Activated CD8-positive, alpha-beta memory T cell treated with anti-CD3 and anti-CD28 coated beads for 48 hours (primary cell): ENCODE measurements at regions not wholly inside any gene's neighbourhood (a gene's known extent, or its start where the extent isn't known, plus 50 kb on each side); places are given as distances from the start of the nearest gene placed in this dataset.

ENCODE experiments used
- DNase-seq, 3 experiments: peaks; one replicate each; pipeline ENCODE4 v3.0.0-alpha.2; 2020; ENCODE audit warnings: low read depth in 2 of 3, low spot score in 2 of 3

GRCh38 chr20:51886891-51887608, 84.7 kb upstream of the SALL4 start:
- no peak for DNase-seq

- DNase-seq, result no peak
Measured at GRCh38 chr20:51886341-51886740, 84.0 kb upstream of the SALL4 start.

- DNase-seq, result no peak
Measured at GRCh38 chr20:51884561-51884960, 82.2 kb upstream of the SALL4 start.

- no peak for DNase-seq
Measured at GRCh38 chr20:51880188-51880587, 77.9 kb upstream of the SALL4 start.

- no peak for DNase-seq
Measured at GRCh38 chr20:51876313-51876940, 74.1 kb upstream of the SALL4 start.

GRCh38 chr20:51873652-51874051, 71.3 kb upstream of the SALL4 start:
- DNase-seq, result no peak

GRCh38 chr20:51871943-51872342, 69.6 kb upstream of the SALL4 start:
- DNase-seq, result no peak

GRCh38 chr20:51869002-51869401, 66.7 kb upstream of the SALL4 start:
- DNase-seq, result no peak

GRCh38 chr20:51867251-51867650, 64.9 kb upstream of the SALL4 start:
- no peak for DNase-seq

- no peak for DNase-seq
Measured at GRCh38 chr20:51864967-51865366, 62.6 kb upstream of the SALL4 start.

- DNase-seq, result no peak
Measured at GRCh38 chr20:51862796-51863195, 60.5 kb upstream of the SALL4 start.

- DNase-seq, result no peak
Measured at GRCh38 chr20:51861726-51862466, 59.6 kb upstream of the SALL4 start.

GRCh38 chr20:51860111-51860882, 58.0 kb upstream of the SALL4 start:
- DNase-seq, result no peak

- DNase-seq, result no peak
Measured at GRCh38 chr20:51856432-51856831, 54.1 kb upstream of the SALL4 start.

GRCh38 chr20:51854921-51855320, 52.6 kb upstream of the SALL4 start:
- no peak for DNase-seq
